ENCODE measurements at regions not wholly inside any gene's neighbourhood (a gene's known extent, or its start where the extent isn't known, plus 50 kb on each side); places are given as distances from the start of the nearest gene placed in this dataset.

GRCh38 chr2:236718207-236718992 lies 148.8 kb downstream of the ACKR3 start:
- TF ChIP-seq CTCF (IDR thresholded peaks at IDR 0.05; ENCODE audit: low read length), result no peak
- no peak for TF ChIP-seq EZH2 (optimal IDR thresholded peaks at IDR 0.05; ENCODE audit: low read depth, low read length)
- TF ChIP-seq EZH2phosphoT487 (IDR thresholded peaks at IDR 0.05; ENCODE audit: low read length), result no peak
